Astrocyte (in vitro differentiated cells and primary cell): ENCODE measurements at regions not wholly inside any gene's neighbourhood (a gene's known extent, or its start where the extent isn't known, plus 50 kb on each side); places are given as distances from the start of the nearest gene placed in this dataset.

ENCODE experiments used
- DNase-seq: peaks from one replicate; pipeline ENCODE4 v3.0.0-alpha.2; 2010; ENCODE audit warnings: low read depth
- FAIRE-seq: peaks from 2 replicates; lab custom pipeline; 2011; peaks lifted over from hg19 to GRCh38; lab: Jason Lieb, UNC
- H2AFZ ChIP-seq: 2 replicates; pipeline ENCODE4 v1.6.0; 2012; ENCODE audit warnings: low read depth, low read length, inconsistent platforms
- H3K27ac ChIP-seq: 2 replicates; pipeline ENCODE4 v1.5.1; 2011; ENCODE audit warnings: low read depth, low read length, inconsistent platforms
- H3K27me3 ChIP-seq: 2 replicates; pipeline ENCODE4 v1.6.0; 2011; ENCODE audit warnings: low read length, inconsistent platforms; ENCODE audit not compliant: insufficient read depth
- H3K36me3 ChIP-seq: 2 replicates; pipeline ENCODE4 v1.5.1; 2011; ENCODE audit warnings: low read length, inconsistent platforms; ENCODE audit not compliant: insufficient read depth
- H3K4me1 ChIP-seq: 2 replicates; pipeline ENCODE4 v1.5.1; 2011; ENCODE audit warnings: low read length, inconsistent platforms; ENCODE audit not compliant: insufficient read depth
- H3K4me2 ChIP-seq: 2 replicates; pipeline ENCODE4 v1.6.0; 2012; ENCODE audit warnings: low read length, inconsistent platforms
- H3K4me3 ChIP-seq: 2 replicates; pipeline ENCODE4 v1.5.1; 2011; ENCODE audit warnings: low read depth, mild to moderate bottlenecking, low read length, inconsistent platforms; ENCODE audit not compliant: insufficient read depth
- H3K79me2 ChIP-seq: 2 replicates; pipeline ENCODE4 v1.6.0; 2012; ENCODE audit warnings: mild to moderate bottlenecking, low read length, inconsistent platforms; ENCODE audit not compliant: insufficient read depth
- H3K9ac ChIP-seq: 2 replicates; pipeline ENCODE4 v1.6.0; 2012; ENCODE audit warnings: mild to moderate bottlenecking, low read length, inconsistent platforms
- H3K9me3 ChIP-seq: 2 replicates; pipeline ENCODE4 v1.5.1; 2012; ENCODE audit warnings: low read depth, mild to moderate bottlenecking, low read length, inconsistent platforms; ENCODE audit not compliant: insufficient read depth
- H4K20me1 ChIP-seq: 2 replicates; pipeline ENCODE4 v1.6.0; 2012; ENCODE audit warnings: low read length, inconsistent platforms; ENCODE audit not compliant: insufficient read depth
- H3K27ac Mint-ChIP-seq: one replicate; pipeline ENCODE4 v1.8.0; 2021; ENCODE audit warnings: mild to moderate bottlenecking, mixed read lengths; ENCODE audit not compliant: unreplicated experiment
- H3K27me3 Mint-ChIP-seq: one replicate; pipeline ENCODE4 v1.8.0; 2021; ENCODE audit warnings: low read depth, mixed read lengths; ENCODE audit not compliant: unreplicated experiment
- H3K36me3 Mint-ChIP-seq: one replicate; pipeline ENCODE4 v1.8.0; 2021; ENCODE audit warnings: low read depth, mixed read lengths; ENCODE audit not compliant: unreplicated experiment
- H3K4me1 Mint-ChIP-seq: one replicate; pipeline ENCODE4 v1.8.0; 2021; ENCODE audit warnings: low read depth, mixed read lengths; ENCODE audit not compliant: unreplicated experiment
- H3K4me3 Mint-ChIP-seq: one replicate; pipeline ENCODE4 v1.8.0; 2021; ENCODE audit warnings: mild to moderate bottlenecking, moderate library complexity, mixed read lengths; ENCODE audit not compliant: unreplicated experiment
- H3K9me3 Mint-ChIP-seq: one replicate; pipeline ENCODE4 v1.8.0; 2021; ENCODE audit warnings: mild to moderate bottlenecking, mixed read lengths; ENCODE audit not compliant: unreplicated experiment
- CTCF ChIP-seq: IDR thresholded peaks from 2 replicates; pipeline ENCODE4 v1.5.1; 2011; ENCODE audit warnings: low read depth, mild to moderate bottlenecking, inconsistent platforms, low read length, moderate library complexity; ENCODE audit not compliant: insufficient read depth
- EZH2 ChIP-seq: IDR thresholded peaks from 2 replicates; pipeline ENCODE4 v1.6.1; 2012; ENCODE audit warnings: mild to moderate bottlenecking, low read length, inconsistent platforms; ENCODE audit not compliant: insufficient read depth

DNA sequence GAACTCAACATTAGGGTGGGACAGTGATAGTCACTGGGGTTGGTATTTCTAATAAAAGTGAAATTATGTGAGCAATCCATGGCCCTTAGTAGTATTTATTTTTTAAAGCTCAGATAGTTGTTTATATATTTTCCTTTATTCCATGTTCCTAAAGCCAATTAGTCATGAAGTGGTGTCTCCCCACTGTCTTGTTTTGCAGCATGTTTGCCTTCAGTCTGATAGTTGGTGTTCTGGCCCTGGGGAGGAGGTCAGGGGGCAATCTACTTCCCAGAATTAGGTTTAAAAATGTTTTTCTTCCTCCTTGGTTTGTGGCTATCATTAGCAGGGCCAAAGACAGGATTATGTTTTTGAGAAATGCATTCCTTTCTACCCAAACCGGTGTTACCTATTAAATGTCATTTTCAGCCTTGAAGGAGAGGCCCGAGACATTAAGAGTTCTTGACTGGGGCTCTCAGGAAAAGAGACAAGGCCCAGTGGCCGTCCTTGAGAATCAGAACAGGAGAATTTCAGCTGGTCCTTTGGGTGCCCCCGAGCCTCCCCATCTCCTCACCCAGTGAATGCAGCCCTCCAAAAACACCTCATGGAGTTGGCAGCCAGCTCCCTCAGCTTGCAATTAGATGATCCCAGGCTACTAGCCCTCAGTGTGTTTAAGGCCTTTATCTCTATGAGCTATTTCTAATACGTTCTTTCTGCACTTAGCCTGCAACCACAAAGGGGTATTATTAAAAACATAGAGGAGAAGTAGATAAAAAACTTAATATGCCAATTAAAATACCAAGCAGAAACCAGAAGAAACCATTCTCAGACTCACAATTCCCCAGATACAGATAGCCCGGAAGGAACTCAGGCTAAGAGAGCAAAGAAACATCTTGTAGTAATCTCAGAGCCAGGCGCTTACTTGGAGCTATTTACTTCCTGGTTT is 71.3 kb upstream of the NGF start:
- no peak for FAIRE-seq
- Histone ChIP-seq H3K9me3 (peaks cover 8% of the 10 kb centered on the region), H2AFZ (no peak overlapping the region), H3K27me3 (no peaks in the 10 kb centered on the region), H3K4me1 (no peaks in the 10 kb centered on the region), H3K36me3 (no peaks in the 10 kb centered on the region), H3K27ac (no peak overlapping the region), H3K9ac (no peak overlapping the region), H3K4me2 (no peak overlapping the region), H3K79me2 (no peaks in the 10 kb centered on the region), H4K20me1 (no peaks in the 10 kb centered on the region), H3K4me3 (no peak overlapping the region)
- TF ChIP-seq EZH2 = no peak
- TF ChIP-seq CTCF = no peak
- H3K4me3 Mint-ChIP-seq = no peak overlapping the region
- no peaks in the 10 kb centered on the region for H3K36me3 Mint-ChIP-seq
- H3K4me1 Mint-ChIP-seq = peaks cover 7% of the 10 kb centered on the region
- H3K27ac Mint-ChIP-seq = no peak overlapping the region
- no peak for DNase-seq
- H3K27me3 Mint-ChIP-seq = peaks cover 3% of the 10 kb centered on the region
- peaks cover 9% of the 10 kb centered on the region for H3K9me3 Mint-ChIP-seq

GRCh38 chr1:115408533-115408932 is 70.5 kb upstream of the NGF start:
- Histone ChIP-seq H4K20me1 (no peaks in the 10 kb centered on the region), H3K4me1 (no peaks in the 10 kb centered on the region), H3K79me2 (no peaks in the 10 kb centered on the region), H2AFZ (no peak overlapping the region), H3K9ac (no peak overlapping the region), H3K9me3 (peaks cover 8% of the 10 kb centered on the region), H3K36me3 (no peaks in the 10 kb centered on the region), H3K27me3 (no peaks in the 10 kb centered on the region), H3K4me3 (no peak overlapping the region), H3K27ac (no peak overlapping the region), H3K4me2 (no peak overlapping the region)
- Mint-ChIP-seq H3K27me3 (peaks cover 3% of the 10 kb centered on the region), H3K4me1 (peaks cover 7% of the 10 kb centered on the region), H3K27ac (no peak overlapping the region), H3K9me3 (peaks cover 9% of the 10 kb centered on the region), H3K36me3 (no peaks in the 10 kb centered on the region), H3K4me3 (no peak overlapping the region)
- DNase-seq (no peak), FAIRE-seq (no peak)
- TF ChIP-seq CTCF = no peak
- TF ChIP-seq EZH2 = no peak

GRCh38 chr1:115404911-115405310 is 66.9 kb upstream of the NGF start:
- TF ChIP-seq CTCF (no peak), EZH2 (no peak)
- no peak overlapping the region for H3K4me2 ChIP-seq
- no peak overlapping the region for H3K27ac ChIP-seq
- H3K79me2 ChIP-seq = no peaks in the 10 kb centered on the region
- H3K9me3 Mint-ChIP-seq = peaks cover 9% of the 10 kb centered on the region
- no peaks in the 10 kb centered on the region for H3K36me3 Mint-ChIP-seq
- no peaks in the 10 kb centered on the region for H4K20me1 ChIP-seq
- no peaks in the 10 kb centered on the region for H3K27me3 ChIP-seq
- peaks cover 3% of the 10 kb centered on the region for H3K27me3 Mint-ChIP-seq
- no peak for FAIRE-seq
- peaks cover 8% of the 10 kb centered on the region for H3K9me3 ChIP-seq
- no peak for DNase-seq
- no peaks in the 10 kb centered on the region for H3K4me1 Mint-ChIP-seq
- H3K36me3 ChIP-seq = no peaks in the 10 kb centered on the region
- no peak overlapping the region for H3K4me3 Mint-ChIP-seq
- no peak overlapping the region for H3K4me3 ChIP-seq
- H2AFZ ChIP-seq = no peak overlapping the region
- H3K9ac ChIP-seq = no peak overlapping the region
- no peak overlapping the region for H3K27ac Mint-ChIP-seq
- H3K4me1 ChIP-seq = no peaks in the 10 kb centered on the region
